GM21381 (cell line): ENCODE measurements at regions not wholly inside any gene's neighbourhood (a gene's known extent, or its start where the extent isn't known, plus 50 kb on each side); places are given as distances from the start of the nearest gene placed in this dataset.
"Not testable (repeated sequence)": the region's sequence is repeated elsewhere in the genome, so short reads cannot be mapped to it uniquely, and the experiment has no call there.

Experiments
- ATAC-seq: cut with Tn5 transposase; IDR thresholded peaks from one replicate; pipeline ENCODE4 v1.9.1; 2021; ENCODE audit warnings: mild to moderate bottlenecking, moderate library complexity; ENCODE audit not compliant: unreplicated experiment

DNA sequence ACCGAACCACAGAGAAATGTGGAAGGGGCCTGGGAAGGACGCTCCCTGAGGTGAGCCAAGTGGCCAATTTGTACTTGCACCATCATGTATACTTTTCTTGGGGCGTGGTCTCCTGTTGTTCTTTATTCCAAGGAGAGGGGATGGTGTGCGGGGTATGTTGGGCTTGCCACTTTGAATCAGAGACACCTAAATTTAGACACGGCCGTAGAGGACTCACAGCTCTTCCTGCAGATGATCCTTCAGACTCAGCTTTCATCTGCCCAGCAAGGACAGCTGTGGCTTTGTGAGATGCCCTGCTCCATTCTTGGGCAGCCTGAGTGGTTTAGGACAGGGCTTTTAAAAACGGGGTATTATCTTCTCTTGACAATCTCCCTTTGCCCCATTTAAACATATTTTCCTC lies 473.2 kb downstream of the REEP3 start:
- ATAC-seq = no peak

DNA sequence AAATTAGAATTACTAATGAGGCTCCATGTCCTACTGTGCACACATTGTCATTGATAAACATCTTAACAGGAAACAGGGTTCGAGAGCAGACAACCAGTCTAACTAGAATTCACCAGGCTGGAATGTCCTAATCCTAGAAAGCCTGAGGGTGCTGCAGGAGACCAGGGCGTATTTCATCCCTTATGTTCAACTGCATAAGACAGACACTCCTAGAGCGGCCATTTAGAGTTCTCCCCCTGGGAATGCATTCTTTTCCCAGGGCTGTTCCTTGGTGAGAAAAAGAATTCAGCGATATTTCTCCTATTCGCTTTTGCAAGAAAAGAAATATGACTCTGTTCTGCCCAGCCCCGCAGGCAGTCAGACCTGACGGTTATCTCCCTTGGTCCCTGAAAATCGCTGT lies 486.0 kb downstream of the REEP3 start:
- no peak for ATAC-seq

DNA sequence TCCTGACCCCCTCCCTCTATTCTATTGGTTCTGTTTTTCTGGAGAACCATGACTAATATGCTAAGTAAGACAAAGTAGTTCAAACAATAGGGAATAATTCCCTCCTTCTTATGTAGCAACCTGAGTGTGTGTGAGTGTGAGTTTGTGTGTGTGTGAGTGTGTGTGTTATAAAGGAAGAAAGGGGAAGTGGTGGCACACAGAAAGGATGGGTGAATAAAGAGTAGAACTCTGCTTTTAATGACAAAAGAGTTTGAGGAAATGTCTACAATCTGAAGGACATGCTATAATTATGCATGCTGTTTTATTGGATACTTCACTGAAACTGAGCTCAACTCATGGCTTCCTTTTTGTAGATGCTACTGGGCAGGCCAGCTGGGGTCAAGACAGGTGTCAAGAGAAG lies 489.5 kb downstream of the REEP3 start:
- no peak for ATAC-seq

DNA sequence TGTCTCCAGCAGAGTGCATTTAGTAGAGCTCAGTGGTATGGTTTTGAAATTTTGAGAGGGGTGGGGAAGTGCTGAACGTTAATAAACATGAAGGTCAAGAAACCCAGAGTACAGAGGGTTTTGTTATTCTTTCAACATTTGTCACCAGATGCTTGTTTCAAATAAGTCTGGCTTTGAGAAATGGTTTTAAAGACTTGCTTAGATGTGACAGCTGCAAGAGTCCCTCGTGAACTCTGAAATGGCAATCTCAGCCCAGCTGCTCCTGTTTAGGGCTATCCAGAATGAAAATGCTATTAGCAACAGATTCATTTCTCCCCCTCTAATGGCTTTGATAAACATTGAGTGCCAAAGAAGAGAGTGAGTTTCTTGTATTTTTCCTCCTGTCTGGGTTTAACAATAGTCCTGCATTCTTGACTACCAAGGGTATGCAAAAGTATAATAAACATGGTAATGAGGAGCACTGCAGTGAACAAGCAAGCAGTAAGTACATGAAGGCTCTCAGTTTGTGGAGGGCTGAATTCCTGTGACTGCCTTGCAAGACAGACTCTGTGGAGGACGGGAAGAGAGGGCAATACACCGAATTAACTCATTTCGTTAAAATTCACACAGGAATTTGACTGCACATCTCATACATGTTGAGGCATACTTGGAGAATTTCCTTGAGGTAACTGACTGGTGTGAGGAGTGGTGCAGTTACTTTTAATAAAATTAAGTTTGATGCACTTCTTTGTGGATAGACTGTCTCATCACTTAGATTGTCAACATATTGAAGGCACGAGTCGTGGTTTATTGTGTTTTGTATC lies 490.9 kb downstream of the REEP3 start:
- ATAC-seq = no peak

DNA sequence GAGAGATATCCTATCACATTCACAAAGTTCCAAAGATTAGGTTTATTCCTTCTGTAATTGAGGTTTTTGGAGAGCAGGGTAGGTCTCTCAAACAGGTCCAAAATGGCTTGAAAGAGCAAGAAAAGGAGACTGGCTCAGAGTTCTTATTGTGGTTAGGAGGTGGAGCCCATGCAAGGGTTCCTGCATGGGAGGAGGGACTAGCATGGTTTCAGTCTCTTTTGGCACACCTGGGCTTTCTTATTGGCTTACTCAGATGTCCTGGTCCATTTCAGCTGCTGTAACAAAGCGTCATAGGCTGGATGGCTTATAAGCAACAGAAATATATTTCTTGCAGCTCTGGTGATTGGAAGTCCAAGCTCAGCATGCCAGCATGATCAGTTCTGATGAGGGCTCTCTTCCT lies 493.1 kb downstream of the REEP3 start:
- ATAC-seq = no peak

DNA sequence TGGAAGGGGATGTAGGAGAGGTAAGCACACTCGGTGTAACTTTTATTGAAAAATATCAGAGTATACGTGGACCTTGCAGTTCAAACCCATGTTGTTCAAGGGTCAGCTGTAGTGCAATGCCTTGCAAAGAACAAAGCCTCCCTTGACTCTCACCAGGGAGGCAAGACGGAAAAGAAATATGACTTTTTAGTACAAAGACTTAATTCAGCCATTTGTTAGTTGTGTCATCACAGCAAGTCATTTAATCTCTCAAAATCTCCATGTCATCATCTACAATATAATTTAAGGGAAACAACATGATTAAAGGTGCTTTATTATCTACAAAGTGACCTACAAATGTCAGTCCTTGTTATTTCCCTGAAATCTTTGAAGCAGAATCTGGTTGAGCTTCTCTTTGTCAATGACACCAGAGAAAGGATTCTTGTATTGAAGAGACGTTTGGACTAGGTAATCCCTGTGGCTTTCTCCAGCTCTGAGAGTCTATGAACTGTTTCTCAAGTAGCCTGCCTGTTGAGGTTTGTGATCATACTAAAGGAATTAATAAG lies 502.8 kb downstream of the REEP3 start:
- no peak for ATAC-seq

DNA sequence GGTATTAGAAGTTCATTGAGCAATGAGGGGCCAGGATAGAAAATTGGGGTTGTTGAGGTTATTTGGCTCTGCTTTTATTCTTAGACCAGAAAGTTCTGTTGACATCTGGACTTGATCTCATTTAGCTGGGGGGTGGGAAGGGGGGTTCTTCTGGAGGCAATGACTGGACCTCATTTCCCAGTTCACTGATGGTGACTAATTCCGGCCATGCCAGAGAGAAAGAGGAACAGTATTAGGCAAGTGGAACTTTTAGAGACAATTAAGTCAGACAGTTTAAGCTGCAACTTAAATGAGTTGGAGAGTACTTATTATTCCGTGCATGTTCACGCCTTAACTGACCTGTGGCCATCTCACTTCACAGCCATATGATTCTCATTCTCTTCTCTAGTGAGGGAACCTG lies 512.5 kb downstream of the REEP3 start:
- ATAC-seq = no peak

DNA sequence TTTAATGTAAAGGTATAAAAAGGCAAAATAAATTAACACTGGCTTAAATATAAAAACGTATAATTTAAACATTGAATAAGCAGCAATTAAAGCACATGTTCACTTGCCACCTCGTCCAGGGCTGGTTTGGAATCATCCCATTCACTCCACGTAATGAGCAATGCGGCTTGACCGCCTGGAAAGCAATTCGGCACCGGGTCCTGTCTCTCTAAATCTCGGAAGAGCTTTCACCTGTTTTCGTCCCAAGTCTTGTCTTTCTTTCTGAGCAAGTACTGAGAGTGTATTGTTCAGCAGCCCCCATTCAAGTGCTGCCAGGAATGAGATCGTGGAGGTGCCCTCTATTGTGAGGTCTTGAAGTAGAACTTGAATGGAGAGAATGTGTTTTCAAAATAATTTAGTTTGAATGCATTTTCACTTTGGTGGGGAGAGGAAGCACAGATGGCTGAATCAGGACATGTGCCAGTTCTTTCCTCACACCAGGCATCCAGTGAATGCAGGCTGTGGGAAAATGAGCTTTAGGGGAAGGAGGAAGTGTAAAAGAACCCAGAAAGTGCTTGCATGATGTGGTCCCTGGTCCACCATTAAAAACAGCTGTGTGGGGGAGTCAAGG lies 515.2 kb downstream of the REEP3 start:
- no peak for ATAC-seq

DNA sequence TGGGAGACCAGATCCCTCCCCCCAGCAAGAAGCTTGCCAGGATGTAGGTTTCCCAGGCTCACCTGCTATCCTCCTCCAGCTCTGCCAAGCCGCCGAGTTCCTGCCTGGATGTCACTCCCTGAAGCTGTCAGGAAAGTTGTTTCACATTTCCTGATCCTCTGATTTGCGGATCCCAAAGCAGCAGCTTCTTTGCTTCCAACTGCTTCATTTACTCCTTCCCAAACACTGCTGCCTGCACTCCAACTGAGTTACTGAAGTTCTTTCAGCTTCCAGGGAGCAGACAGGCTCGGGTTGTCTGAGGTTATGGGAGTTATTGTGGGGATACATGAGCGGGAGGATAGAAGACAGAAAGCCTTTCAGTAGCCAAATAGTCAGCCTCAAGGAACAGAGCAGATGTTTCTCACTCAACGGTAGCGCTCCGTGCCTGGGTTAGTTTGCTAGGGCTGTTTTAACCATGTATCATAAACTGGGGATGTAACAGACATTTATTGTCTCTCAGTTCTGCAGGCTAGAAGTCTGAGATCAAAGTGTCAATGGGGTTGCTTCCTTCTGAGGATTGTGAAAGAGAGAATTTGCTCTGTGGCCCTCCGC lies 516.0 kb downstream of the REEP3 start:
- ATAC-seq = no peak

DNA sequence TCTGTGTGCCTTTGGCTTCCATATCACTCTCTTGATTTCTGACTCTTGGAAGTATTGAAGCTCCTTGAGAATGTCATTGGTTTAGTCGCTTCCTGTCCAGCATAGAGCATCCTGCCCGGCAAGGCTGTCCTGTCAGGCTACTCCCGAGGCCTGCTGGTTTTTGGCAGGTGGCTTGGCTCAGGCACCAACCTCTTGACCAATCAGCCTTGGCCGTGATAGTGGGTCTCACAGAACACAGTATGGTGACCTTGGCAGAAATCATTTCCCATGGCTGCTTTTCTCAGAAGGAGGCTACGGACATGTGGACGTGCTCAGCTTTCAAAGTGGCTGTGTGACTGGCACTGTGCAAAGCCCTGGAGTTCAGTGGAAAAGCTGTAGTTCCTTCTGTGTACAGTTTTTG lies 516.9 kb downstream of the REEP3 start:
- no peak for ATAC-seq

DNA sequence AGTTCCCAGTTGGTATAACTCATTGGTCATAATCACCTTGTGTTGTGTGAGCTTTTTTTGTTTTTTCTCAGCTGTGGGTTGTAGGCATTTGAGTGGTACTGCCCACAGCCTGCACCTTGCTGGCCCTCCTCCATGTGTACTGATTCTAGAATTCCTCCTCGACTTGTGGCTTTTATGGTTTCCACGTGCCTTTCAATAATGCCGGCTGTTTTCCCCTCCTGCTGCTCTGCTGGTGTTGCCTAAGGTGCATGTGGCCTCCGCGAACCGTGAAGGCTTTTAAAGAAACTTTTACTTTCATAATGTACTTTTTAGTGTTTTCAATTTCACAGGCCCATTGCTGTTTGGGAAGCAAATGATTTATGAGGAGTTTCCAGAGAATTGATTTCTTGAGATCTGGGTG lies 518.0 kb downstream of the REEP3 start:
- no peak for ATAC-seq

DNA sequence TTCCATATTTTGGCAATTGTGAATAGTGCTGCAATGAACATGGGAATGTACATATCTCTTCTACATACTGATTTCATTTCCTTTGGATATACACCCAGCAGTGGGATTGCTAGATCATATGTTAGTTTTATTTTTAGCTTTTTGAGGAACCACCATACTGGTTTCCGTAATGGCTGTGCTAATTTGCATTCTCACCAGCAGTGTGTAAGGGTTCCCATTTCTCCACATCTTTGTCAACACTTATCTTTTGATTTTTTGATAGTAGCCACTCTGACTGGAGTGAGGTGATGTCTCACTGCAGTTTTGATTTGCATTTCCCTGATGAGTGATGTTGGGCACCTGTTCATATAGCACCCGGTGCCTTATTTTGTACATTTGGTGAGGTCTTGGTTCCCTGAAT lies 519.6 kb downstream of the REEP3 start:
- peak; percentile 7 for ATAC-seq

DNA sequence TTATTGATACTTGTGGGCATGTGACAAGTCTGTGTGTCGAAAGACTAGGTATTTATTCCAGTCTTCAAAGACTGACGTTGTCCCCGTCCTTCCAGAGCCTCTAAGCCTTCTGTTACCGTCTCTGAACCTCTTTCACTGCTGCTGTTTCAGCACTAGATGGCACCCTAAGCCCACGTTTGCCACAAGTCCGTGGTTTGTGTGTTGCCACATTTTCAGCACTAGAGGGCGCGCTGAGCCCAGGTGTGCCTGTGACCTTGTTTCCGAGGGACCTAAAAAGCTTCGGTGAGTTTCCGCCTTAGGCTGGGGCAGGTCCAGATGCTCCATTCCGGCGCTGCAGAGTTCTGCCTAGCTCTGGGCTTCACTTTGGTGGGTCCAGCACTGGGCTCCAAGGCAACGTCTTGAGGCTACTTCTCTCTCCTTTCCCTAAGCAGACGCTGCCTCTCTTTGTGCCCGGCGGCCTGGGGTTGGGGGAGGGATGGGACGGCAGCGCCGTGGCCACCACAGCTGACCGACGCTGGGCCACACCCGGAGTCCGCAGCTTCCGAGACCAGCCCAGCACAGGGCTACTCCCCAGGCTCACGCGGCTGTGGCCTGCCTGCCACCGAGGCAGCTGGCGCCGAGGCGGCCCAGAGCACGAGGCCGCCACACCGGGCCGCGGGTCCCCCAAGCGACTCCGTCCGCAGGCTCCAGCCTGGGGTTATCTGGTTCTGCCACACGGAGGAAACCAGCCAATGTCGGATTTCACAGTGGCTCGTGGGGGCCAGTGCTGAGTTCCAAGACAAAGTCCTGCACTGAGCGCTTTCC lies 520.2 kb downstream of the REEP3 start:
- ATAC-seq = peak; percentile 91

DNA sequence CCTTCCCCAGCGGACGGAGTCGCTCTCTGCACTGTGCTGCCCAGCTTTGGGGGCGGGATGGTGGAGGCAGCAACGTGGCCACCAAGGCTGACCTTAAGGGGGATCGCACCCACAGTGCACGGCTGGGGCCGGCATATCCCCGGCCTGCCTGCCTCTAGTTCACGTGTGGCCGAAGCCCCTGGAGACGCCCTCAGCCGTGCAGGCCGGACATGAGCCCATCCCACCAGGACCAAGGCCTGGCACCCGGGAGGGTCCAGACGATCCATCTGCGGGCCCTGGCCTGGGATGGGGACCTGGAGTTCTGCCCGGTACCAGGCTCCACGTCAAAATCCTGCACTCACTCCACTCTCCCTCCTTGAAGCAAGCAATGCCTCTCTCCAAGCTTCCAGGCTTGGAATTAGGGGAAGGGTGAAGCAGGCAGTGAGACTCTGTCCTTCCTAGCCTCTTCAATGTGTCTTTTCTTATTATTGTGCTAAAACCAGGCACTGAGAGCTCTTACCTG lies 520.8 kb downstream of the REEP3 start:
- ATAC-seq = no peak

DNA sequence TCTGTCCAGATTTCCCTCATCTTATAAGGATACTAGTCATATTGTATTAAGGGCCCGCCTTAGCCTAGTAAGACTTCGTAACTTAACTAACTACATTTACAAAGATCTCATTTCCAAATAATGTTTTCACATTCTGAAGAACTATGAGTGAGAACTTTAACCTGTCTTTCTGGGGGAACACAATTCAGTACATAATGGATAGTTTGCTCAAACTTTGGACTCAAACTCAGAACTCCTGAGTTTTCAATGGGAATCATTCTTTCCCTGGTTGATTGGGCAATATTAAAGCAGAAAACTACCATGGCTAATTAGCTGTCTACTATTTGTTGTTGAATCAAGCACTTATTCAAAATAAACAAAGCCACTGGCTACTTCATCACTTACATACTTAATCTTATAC lies 522.9 kb downstream of the REEP3 start:
- no peak for ATAC-seq

DNA sequence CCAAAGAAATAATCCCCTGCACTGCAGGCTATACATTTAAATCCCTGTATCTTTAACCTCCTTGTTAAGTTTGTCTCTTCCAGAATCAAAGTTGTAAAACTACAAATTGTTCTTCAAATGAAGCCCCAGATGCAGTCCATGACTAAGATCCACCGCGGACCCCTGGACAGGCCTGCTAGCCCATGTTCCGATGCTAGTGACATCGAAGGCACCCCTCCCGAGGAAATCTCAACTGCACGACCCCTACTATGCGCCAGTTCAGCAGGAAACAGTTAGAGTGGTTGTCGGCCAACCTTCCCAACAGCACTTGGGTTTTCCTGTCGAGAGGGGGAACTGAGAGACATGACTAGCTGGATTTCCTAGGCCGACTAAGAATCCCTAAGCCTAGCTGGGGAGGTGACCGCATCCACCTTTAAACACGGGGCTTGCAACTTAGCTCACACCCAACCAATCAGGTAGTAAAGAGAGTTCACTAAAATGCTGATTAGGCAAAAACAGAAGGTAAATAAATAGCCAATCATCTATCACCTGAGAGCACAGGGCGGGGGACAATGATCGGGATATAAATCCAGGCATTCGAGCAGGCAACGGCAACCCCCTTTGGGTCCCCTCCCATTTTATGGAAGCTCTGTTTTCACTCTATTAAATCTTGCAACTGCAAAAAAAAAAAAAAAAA lies 523.9 kb downstream of the REEP3 start:
- not testable (repeated sequence) for ATAC-seq

DNA sequence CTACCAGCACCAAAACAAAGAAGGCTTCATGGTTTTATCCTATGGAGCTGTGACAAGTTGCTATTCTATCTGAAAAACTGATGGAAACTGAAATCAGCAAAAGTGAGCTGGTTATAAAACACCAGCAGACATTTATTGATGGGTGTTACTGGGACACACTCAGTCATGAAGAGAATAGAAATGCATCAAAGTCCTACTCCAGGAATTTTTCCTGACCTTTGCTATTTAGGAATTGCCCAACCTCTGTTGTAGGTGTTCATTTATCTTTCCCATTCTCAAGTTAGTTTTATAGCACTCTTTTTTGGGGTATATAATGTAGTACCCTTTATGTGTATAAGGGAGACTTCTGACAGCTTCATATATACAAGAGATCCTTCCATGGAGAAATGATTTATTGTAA lies 533.2 kb downstream of the REEP3 start:
- no peak for ATAC-seq

DNA sequence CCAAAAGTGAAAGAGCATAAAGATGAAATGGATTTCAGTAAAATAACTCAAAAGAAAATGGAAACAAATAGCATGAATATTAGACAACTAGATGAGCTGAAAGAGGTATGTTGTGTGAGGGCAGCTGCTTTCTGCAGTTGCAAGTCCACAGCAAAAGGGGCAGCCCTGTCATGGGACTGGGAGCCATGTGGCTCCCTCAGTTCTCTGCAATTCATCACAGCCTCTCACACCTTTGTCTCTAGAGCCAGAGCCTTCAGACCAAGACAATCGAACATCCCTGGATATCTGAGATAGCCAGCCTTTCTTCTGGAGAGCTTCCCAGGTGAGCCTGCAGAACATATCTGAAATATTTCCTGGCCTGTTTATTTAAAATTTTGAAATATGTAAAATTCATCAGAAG lies 538.7 kb downstream of the REEP3 start:
- no peak for ATAC-seq

DNA sequence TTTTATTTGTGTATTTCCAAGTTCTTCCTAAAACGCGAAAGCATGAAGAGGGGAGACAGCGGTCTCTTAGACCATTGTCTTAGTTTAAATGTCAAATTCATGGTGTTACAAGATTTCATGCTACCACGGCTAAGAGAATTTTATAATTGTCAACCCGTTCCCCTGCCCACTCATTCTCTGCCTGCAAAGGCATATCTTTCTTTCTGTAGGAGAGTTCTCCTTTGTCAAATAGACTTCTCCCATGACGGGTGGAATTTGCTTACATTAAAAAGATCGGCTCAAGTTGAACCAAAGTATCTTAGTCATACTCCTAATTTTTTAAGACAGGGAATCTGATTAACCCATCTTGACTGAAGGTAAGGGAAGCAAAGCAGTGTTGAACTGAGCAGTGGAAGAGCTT lies 539.2 kb downstream of the REEP3 start:
- ATAC-seq = no peak

DNA sequence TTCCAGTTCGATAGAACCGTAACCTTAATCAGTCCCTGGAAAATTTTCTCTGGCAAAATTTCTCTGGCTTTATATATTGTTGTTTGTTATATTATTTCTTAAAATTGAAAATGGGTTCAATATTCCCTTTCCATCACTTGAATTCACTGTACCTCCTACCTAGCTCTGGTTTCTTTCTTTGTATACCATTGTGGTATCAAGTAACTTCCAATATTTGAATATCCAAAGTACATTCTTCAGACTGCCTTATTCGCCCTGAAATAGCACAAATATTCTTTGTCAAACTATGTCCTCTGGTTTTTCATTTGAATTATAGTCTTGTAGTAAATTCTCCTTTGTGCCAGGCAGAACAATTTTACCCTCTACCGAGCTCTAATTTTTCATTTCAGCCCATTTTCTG lies 541.6 kb downstream of the REEP3 start:
- ATAC-seq = no peak
